Left renal pelvis (tissue), 4 donors: ENCODE measurements at regions not wholly inside any gene's neighbourhood (a gene's known extent, or its start where the extent isn't known, plus 50 kb on each side); places are given as distances from the start of the nearest gene placed in this dataset.
A peak's percentile ranks its signal among the peaks of the same experiment; 100 is the strongest.

ENCODE experiments used
- DNase-seq, 4 donors: peaks; one replicate each; pipeline ENCODE4 v3.0.0-alpha.2; 2013; ENCODE audit warnings: low read depth in 4 of 4, low spot score in 3 of 4

DNA sequence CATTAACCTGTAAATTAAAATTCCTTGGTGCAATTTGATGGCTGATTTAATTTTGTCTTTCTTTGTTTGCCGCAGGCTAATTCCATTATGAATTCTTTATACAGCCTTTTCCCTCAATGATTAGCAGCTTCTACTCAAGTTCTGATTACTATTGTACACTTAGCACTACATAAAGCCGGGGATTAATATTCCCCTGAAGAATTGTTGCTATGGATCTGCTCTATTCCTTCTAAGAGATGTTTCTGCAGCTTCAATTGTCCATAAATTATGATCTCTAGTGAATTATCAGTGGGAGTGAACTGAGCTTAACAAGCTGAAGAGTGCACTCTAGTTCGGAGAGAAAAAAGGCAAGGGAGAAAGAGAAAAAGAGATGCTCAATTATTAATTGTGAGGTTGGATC is 433.7 kb upstream of the SPRED2 start:
- DNase-seq, result no peak

DNA sequence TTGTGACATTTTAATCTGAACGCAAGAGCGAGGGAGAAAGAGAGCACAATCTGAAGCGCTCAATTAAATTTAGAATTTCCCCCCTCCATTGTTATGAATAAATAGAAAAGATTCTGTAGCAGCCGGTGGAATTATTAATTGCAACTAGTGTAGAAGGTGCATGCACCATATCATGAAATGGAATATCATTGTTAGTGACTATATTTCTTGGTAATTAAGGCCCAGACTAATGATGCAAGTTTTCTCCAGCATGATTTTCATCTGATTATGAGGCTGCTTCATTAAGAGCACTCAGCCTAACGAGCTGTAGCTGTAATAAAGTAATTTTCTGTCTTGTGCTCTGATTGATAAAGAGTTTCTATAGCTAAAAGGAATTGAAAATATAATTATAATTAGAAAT is 432.2 kb upstream of the SPRED2 start:
- DNase-seq, result no peak

DNA sequence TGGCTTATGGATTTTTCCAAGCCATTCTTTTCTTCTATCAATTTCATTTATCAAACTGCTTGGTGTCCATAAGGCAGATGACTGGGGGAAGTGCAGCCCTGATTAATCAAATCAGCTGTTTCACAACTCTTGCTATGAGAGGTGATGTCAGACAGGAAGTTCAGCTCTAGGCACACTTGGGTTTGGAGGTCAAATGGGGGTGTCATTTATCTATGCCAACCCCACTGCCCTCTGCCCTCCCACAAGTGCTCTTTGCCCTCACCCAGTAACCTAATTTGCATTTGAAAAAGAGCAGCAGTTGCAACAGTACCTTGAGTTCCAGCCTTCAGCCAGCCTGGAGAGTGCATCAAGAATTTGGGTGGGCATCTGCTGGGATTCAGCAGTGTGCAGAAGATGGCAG is 431.3 kb upstream of the SPRED2 start:
- DNase-seq, result no peak

DNA sequence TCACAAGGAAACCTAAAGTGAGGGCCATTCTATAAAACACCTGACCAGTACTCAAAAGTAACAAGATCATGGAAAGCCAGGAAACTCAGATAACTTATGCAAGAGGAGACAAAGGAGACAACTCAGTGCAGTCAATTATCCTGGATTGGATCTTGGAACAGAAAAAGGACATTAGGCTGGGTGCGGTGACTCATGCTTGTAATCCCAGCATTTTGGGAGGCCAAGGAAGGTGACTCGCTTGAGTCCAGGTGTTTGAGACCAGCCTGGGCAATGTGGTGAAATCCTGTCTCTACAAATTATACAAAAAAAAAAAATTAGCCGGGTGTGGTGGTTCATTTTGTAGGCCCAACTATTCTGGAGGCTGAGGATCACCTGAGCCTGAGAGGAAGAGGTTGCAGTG is 424.5 kb upstream of the SPRED2 start:
- DNase-seq, result no peak

DNA sequence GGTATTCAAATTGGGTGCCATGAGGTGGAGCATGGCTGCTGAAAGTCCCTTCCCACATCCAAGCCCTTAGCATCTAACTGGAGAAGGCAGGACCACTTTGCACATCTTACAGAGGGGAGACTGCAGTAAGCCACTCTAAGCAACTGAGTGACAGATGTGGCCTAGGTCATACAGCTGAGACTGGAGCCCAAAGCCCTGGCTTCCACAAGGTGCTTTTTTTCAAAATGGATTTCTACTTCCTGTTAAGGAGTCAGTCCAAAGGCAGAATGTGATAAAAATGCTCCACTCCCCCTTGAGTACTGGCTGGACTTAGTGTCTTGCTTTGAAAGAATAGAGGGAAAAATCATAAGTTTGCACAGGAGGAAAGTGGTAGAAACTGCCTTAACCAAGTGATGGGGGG is 424.0 kb upstream of the SPRED2 start:
- no peak for DNase-seq

DNA sequence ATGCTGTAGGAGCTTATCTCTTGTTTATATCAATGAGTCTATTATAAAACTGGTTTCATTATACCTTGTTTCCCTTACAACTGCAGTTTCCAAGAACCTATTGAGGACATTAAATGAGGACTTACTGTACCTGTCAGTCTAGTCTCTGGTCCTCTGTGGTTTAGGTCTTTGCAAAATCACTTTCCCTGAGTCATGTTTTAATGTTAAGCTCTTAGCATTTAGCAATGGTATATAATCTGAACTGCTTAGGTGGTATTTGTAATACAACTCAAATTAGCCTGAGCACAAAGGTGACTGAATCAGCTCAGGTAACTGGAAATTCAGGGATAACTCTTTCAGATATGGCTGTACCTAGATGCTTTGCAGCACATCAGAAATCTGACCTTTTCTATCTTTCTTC is 418.3 kb upstream of the SPRED2 start:
- no peak for DNase-seq

DNA sequence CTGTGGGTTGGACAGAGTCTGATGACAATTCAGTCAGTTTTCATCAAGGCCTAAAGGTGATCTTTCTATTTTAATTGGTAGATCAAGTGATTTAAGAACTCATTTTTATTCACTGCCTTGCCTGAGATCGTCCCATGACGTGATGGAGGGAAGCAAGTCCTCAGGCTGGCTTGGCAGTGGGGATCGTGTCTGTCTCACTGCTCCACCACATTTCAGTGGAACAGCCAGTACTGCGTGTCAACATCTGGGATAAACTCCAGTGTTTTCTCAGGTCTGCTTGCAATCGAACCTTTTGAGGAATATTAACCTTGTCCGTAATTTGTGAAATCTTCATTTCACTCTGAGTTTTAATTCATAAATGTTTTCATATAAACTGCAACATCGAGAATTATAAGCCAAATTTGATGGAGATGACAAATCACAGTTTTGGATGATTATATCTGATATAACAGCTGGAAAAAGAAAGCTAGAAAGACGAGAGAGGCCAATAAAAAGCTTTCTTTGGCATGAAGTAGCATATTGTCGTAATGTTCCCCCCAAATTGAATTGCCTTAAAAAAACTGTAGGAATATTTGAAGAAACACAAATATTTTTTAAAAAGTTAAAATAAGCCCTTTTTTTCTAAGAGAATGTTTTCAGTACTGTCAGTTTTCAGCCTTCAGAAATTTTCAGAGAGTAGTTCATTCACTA is 414.7 kb upstream of the SPRED2 start:
- DNase-seq, result no peak

DNA sequence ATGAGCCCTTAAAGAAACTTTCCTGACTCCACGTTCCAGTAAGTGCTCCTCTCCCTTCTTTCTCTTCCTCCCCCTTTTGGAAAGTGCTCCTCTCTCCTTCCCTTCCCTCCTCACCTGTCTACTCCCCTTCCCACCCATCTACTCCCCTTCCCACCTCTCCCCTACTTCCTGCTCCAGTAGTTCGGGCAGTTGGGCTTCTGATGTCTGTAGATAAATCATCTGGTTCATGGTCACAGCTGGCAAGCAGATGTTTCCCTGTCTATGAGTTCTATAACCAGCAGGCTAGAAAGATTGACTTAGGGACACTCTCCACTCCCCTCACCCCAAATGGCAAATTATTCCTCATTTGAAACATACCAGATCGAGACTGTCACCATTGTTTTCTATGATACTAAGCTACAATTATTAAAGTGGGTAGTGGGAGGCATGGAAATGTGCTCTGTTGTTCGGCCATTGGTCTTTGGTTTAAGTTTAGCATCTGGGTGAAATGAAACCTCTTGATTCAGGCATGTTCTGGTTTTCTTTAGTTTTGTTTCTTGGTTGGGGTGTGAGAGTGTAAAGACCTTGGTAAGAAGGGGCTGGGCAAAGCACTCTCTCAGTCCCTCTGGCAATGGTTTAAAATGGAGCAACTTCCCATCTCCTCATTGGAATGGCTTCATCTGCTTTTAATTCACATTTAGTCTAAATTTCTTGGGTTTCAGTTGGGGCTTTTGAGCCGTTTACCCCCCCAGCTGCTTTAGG is 413.2 kb upstream of the SPRED2 start:
- DNase-seq, result no peak

DNA sequence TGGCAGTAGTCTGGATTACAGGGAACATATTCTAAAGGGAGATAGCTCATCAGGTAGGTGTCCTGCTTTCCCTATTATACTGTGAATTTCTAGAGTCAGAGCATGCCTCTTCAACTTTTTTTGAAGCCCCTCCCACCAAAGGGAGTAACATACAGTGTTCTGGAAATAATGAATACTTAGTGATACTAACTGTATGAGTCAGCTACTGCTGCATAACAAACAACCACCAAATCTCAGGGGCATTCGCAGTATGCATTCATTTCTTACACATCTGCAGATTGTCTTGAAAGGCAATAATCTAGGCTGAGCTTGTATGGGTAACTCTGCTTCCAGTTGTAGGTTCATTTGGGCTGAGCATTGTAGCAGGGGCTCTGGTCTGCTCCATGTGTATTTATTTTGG is 409.7 kb upstream of the SPRED2 start:
- DNase-seq, result no peak

DNA sequence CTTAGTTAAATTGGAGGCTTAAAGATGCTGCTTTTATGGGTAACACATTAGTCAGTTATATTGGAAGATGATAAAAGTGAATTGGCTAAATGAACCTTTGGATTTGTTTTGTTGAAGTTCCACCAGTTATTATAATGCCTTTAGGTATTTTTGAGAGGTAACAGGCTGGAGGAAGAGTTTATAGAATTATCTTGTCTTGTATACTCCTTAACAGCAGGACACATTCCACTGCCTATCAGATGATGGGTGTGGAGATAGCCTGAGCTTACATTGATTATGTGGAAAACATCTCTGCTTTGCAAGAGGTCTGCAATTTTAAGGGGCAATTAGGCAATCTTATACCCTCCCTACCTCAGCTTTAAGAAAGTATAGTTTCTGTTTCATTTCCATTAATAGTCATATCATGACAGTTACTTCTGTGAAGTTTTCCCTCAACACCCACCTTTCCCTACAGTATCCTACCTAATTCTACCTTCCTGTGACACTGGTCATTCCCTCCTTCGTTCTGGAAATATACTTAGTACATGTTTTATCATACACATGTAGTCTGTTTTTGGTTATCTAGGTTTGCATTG is 403.7 kb upstream of the SPRED2 start:
- no peak for DNase-seq

DNA sequence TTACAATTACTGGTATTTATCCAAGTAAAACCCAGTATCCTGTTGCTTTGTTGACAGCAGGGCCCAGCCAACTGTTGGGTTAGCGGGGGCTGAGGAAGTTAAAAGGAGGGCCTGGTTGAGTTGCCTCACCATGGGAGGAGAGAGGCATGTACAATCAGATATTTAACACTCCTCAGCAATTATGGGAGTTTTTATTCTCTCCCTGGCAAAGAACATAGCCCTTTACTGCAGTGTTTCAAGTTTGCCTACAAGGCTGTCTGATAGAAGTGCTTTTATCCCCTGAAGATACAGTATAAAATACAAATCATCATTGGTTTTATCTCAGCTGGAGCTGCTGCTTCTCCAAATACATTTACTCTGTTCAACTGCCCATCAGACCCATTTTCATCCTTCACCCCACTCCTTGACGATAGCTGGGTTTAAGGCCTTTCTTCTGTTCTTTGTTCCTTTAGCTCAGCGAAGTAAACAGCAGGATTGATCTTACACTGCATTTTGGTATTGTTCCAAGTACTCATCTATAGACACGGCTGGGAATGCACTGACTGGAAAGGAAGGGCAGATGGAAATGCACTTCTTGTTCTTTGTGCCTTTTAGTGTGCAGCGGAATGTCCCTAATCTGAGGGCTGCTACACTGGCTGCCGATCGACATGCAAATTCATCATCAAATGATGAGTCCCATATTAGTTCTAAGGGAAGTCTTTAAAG is 402.5 kb upstream of the SPRED2 start:
- no peak for DNase-seq

DNA sequence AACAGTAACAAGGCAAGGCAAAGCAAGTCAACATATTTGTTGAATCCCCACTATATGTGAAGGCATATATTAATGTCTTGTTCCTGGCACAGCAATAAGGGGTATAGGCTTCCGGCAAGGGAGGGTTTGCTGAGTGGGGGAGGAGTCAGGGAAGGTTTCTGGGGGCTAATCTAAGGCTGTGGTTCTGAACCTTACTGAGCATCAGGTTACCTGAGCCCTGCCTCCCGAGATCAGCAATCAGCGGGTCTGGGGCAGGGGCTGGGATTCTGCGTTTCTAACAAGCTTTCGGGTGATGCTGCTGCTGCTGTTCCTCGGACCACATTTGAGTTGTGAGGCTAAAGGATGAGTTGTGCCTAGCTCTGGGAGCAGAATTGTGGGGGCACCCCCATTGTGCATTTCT is 401.7 kb upstream of the SPRED2 start:
- DNase-seq, result no peak

DNA sequence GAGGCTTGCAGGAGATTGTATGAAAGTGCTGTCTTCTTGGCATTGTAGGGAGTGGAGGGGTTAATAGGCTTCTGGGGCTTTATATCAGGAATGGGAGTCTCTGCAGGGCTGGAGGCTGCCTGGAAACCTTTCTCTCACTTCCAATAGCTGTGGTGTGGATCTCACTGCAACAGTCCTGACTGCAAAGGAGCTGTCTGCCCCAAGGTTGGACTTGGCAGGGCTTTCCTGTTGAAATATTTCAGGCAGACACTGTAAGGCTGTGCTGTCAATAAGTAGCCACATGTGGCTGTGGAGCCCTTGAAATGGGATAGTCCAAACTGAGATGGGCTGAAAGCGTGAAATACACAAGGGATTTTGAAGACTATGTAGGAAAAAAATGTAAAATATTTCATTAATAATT is 399.1 kb upstream of the SPRED2 start:
- no peak for DNase-seq

DNA sequence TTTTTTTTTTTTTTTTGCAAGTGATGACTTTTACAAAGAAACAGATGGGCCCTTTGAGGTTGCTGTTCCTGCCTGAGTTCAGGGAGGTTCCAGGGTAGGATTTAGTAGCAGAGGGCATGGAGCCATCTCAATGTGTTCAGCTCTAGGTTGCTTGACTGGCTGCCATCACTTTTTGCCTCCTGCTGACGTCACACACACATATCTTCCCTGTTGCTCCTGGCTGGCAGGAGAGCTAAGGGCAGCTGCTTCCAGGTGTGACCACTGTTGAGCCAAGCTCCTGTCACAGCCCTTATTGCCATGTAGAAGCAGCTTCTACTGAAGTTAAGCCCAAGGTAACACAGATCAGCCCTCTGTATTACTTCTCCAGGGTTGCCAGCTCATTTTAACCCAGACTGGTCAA is 394.2 kb upstream of the SPRED2 start:
- DNase-seq, result no peak

DNA sequence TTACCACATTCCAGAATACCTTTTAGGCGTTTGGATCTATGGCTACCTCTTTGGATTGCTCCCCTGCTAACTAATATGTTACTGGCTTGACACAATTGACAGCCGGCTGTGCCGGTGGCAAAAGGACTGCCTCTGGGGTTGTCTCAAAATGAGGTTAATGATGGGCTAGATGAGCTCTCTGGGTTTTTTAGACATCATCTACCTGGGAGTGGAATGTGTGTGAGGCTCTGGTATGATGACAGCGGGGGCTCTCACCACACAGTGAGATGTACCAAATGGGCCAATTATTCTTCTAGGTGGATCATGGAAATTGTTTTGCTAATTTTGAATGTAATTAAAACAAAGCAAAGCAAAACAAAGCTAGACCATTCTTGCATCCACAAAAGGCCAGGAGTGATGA is 391.1 kb upstream of the SPRED2 start:
- DNase-seq, result no peak

DNA sequence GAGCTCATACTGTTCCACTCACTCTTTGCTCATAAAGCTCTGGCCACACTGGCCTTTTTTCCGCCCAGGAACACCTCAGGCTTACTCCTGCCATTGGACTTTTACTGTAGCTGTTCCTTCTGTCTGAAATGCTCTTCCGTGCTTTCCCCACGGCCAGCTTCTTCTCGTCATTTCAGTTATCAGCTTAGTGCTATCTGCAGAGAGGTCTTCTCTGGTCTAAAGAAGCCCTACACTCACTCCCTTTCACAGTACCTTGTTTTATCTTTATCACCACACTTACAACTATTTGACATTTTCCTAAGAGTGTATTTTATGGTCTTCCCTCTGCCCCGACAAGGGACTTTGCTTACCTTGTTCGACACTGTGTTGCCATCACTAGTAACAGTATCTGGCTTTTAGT is 388.1 kb upstream of the SPRED2 start:
- no peak for DNase-seq

DNA sequence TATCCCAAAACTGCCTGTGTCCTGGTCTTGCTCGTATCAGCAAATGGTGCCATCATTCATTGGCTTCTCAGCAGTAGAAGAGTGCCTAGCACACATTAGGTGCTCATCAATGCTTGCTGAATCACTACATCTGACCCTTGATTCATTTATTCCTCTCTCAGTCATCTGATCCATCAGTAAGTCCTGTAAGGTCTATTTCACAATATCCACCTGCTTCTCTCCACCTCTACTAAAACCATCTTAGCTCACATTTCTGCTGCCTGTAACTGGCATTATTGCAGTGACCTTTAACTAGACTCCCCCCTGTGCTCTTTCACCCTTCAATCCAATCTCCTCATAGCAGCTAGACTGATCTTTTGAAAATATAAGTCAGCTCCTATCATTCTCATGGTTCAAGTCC is 387.6 kb upstream of the SPRED2 start:
- no peak for DNase-seq

DNA sequence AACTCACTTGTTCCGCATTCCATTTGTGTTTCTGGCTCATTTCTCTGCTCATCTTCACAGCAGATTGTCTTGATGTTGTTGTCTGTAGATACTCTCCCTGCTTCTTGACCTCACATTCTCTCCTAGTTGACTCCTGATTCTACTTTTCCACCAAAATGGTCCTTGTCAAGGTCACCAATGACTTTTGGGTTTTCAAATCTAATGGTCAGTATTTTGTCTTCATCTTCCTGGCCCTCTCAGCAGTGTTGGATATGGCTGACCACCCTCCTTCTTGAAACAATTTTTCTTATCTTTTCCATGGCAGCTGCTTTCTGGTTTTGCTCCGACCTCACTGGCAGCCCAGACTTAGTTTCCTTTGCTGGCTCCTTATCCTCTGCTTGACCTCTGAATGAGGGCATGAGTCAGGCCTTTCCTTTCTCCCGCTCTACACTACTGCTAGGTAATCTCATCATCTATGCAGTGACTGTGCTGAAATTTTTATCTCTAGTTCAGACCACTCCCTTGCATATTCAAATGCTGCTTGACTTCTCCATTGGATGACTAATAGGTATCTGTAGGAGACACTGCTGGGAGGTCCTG is 386.6 kb upstream of the SPRED2 start:
- no peak for DNase-seq

DNA sequence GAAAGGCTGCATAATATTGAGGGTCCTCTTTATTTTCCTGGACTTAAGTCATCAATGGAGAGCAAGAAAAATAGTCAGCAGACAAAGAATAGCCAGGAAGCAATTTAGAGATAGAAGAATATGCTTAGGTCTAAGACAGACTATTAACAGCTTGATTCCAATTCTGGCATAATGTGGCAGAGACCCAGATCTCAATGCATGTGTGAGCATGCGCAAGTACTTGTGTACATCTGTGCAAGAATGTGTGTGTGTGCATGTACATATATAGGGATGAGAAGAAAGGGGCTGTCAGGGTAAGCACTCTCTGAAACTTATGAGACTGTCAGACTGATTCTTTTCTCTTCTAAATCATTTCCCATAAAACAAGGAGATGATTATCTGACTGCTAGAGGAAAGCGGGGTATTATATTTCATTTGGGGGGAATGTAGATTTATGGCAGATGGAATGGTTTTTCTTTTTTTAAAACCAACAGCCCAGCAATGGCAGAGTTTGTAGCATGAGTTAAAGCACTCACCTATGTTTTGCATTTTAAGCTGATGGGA is 381.3 kb upstream of the SPRED2 start:
- peak in 1 of 4 donors; percentile 3 for DNase-seq

DNA sequence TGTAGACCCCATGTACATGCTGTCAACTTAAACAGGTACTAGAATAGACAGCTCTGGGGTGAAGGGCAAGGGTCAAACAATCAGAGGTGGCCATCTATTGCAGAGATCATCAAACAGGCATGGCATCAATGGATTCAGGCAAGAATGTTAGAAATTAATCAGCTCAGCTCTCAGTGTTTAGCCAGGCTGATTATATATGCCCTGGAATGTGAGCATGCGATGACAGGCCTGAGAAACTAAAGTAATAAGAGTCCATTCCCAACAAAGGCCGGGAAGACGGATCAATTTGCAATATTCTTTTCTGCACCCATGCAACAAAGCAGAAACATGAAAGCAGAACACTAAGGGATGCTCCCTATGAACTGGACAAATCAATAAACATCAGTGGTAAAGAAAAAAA is 380.5 kb upstream of the SPRED2 start:
- no peak for DNase-seq

DNA sequence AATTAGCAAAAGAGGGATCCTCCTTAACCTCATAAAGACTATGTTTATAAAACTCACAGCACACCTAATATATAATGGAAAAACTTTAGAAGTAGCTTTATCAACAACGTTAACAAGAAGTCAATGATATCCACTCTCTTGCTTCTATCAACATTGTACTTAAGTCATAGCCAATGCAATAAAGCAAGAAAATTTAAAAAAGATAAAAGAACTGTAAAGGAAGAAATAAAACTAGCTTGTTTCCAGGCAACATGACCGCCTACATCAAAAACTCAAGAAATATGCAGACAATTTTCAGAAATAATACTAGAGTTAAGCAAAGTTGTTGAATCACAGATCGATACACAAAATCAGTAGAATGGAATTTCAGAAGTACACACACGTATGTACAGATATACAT is 375.5 kb upstream of the SPRED2 start:
- no peak for DNase-seq
